BLaER1 (cell line): ENCODE measurements at regions not wholly inside any gene's neighbourhood (a gene's known extent, or its start where the extent isn't known, plus 50 kb on each side); places are given as distances from the start of the nearest gene placed in this dataset.

Experiments used
- H3K27ac ChIP-seq: shearing (Covaris generic); formaldehyde crosslinking; 2 replicates; pipeline ENCODE4 v1.8.1; 2022
- H3K27me3 ChIP-seq: shearing (Covaris generic); formaldehyde crosslinking; 2 replicates; pipeline ENCODE4 v1.8.1; 2022
- H3K36me3 ChIP-seq: shearing (Covaris generic); formaldehyde crosslinking; 2 replicates; pipeline ENCODE4 v1.8.1; 2022
- H3K4me1 ChIP-seq: shearing (Covaris generic); formaldehyde crosslinking; 2 replicates; pipeline ENCODE4 v1.8.1; 2022
- H3K4me2 ChIP-seq: shearing (Covaris generic); formaldehyde crosslinking; 2 replicates; pipeline ENCODE4 v1.8.1; 2022
- H3K4me3 ChIP-seq: shearing (Covaris generic); formaldehyde crosslinking; 2 replicates; pipeline ENCODE4 v1.8.1; 2022
- H3K9ac ChIP-seq: shearing (Covaris generic); formaldehyde crosslinking; 2 replicates; pipeline ENCODE4 v1.8.1; 2022
- H3K9me3 ChIP-seq: shearing (Covaris generic); formaldehyde crosslinking; 2 replicates; pipeline ENCODE4 v1.8.1; 2022
- H4K20me1 ChIP-seq: shearing (Covaris generic); formaldehyde crosslinking; 2 replicates; pipeline ENCODE4 v1.8.1; 2022
- Cebpa-rat ChIP-seq: shearing (Covaris generic); IDR thresholded peaks from 2 replicates; pipeline ENCODE4 v1.8.1; 2022

GRCh38 chr11:26837154-26837553 lies 115.3 kb upstream of the SLC5A12 start:
- no peak for TF ChIP-seq Cebpa-rat
- no peak overlapping the region for H3K4me2 ChIP-seq
- no peaks in the 10 kb centered on the region for H3K4me1 ChIP-seq
- H3K36me3 ChIP-seq: no peaks in the 10 kb centered on the region
- H3K27me3 ChIP-seq: no peaks in the 10 kb centered on the region
- H3K9me3 ChIP-seq: no peaks in the 10 kb centered on the region
- H3K27ac ChIP-seq: no peak overlapping the region
- no peaks in the 10 kb centered on the region for H4K20me1 ChIP-seq
- H3K9ac ChIP-seq: no peak overlapping the region
- H3K4me3 ChIP-seq: no peak overlapping the region

GRCh38 chr11:26839911-26840698 lies 118.2 kb upstream of the SLC5A12 start:
- Histone ChIP-seq H3K27ac (no peak overlapping the region), H3K4me2 (no peak overlapping the region), H3K9me3 (no peaks in the 10 kb centered on the region), H4K20me1 (no peaks in the 10 kb centered on the region), H3K4me3 (no peak overlapping the region), H3K36me3 (no peaks in the 10 kb centered on the region), H3K27me3 (no peaks in the 10 kb centered on the region), H3K9ac (no peak overlapping the region), H3K4me1 (no peaks in the 10 kb centered on the region)
- TF ChIP-seq Cebpa-rat: no peak

GRCh38 chr11:26841818-26842473 lies 120.1 kb upstream of the SLC5A12 start:
- Histone ChIP-seq H4K20me1 (no peaks in the 10 kb centered on the region), H3K36me3 (no peaks in the 10 kb centered on the region), H3K4me1 (no peaks in the 10 kb centered on the region), H3K9ac (no peak overlapping the region), H3K27me3 (no peaks in the 10 kb centered on the region), H3K9me3 (no peaks in the 10 kb centered on the region), H3K4me3 (no peak overlapping the region), H3K27ac (no peak overlapping the region), H3K4me2 (no peak overlapping the region)
- TF ChIP-seq Cebpa-rat: no peak

GRCh38 chr11:26842478-26843282 lies 120.8 kb upstream of the SLC5A12 start:
- Histone ChIP-seq H3K36me3 (no peaks in the 10 kb centered on the region), H3K27me3 (no peaks in the 10 kb centered on the region), H4K20me1 (no peaks in the 10 kb centered on the region), H3K9me3 (no peaks in the 10 kb centered on the region), H3K4me3 (no peak overlapping the region), H3K4me2 (no peak overlapping the region), H3K27ac (no peak overlapping the region), H3K4me1 (no peaks in the 10 kb centered on the region), H3K9ac (no peak overlapping the region)
- no peak for TF ChIP-seq Cebpa-rat

- no peak overlapping the region for H3K4me3 ChIP-seq
- no peaks in the 10 kb centered on the region for H3K4me1 ChIP-seq
- H3K4me2 ChIP-seq: no peak overlapping the region
- no peaks in the 10 kb centered on the region for H3K27me3 ChIP-seq
- H3K9ac ChIP-seq: no peak overlapping the region
- H3K27ac ChIP-seq: no peak overlapping the region
- H4K20me1 ChIP-seq: no peaks in the 10 kb centered on the region
- H3K9me3 ChIP-seq: no peaks in the 10 kb centered on the region
- no peaks in the 10 kb centered on the region for H3K36me3 ChIP-seq
- no peak for TF ChIP-seq Cebpa-rat
Measured at GRCh38 chr11:26843539-26843938, 121.7 kb upstream of the SLC5A12 start.

- Histone ChIP-seq H3K4me1 (no peaks in the 10 kb centered on the region), H3K27me3 (no peaks in the 10 kb centered on the region), H3K9me3 (no peaks in the 10 kb centered on the region), H3K27ac (no peak overlapping the region), H3K36me3 (no peaks in the 10 kb centered on the region), H3K4me3 (no peak overlapping the region), H3K4me2 (no peak overlapping the region), H4K20me1 (no peaks in the 10 kb centered on the region), H3K9ac (no peak overlapping the region)
- no peak for TF ChIP-seq Cebpa-rat
Measured at GRCh38 chr11:26844963-26845362, 123.1 kb upstream of the SLC5A12 start.

GRCh38 chr11:26846227-26846626 lies 124.4 kb upstream of the SLC5A12 start:
- no peaks in the 10 kb centered on the region for H3K27me3 ChIP-seq
- no peak overlapping the region for H3K9ac ChIP-seq
- H3K9me3 ChIP-seq: no peaks in the 10 kb centered on the region
- no peak overlapping the region for H3K4me2 ChIP-seq
- TF ChIP-seq Cebpa-rat: no peak
- no peaks in the 10 kb centered on the region for H3K36me3 ChIP-seq
- H3K27ac ChIP-seq: no peak overlapping the region
- H4K20me1 ChIP-seq: no peaks in the 10 kb centered on the region
- H3K4me3 ChIP-seq: no peak overlapping the region
- H3K4me1 ChIP-seq: no peaks in the 10 kb centered on the region

- no peaks in the 10 kb centered on the region for H3K4me1 ChIP-seq
- no peak overlapping the region for H3K9ac ChIP-seq
- H3K36me3 ChIP-seq: no peaks in the 10 kb centered on the region
- H4K20me1 ChIP-seq: no peaks in the 10 kb centered on the region
- H3K4me3 ChIP-seq: no peak overlapping the region
- no peak for TF ChIP-seq Cebpa-rat
- no peaks in the 10 kb centered on the region for H3K9me3 ChIP-seq
- H3K27ac ChIP-seq: no peak overlapping the region
- no peak overlapping the region for H3K4me2 ChIP-seq
- H3K27me3 ChIP-seq: no peaks in the 10 kb centered on the region
Measured at GRCh38 chr11:26847459-26847858, 125.6 kb upstream of the SLC5A12 start.

- Histone ChIP-seq H4K20me1 (no peaks in the 10 kb centered on the region), H3K4me1 (no peaks in the 10 kb centered on the region), H3K9me3 (no peaks in the 10 kb centered on the region), H3K4me3 (no peak overlapping the region), H3K27me3 (no peaks in the 10 kb centered on the region), H3K36me3 (no peaks in the 10 kb centered on the region), H3K9ac (no peak overlapping the region), H3K4me2 (no peak overlapping the region), H3K27ac (no peak overlapping the region)
- TF ChIP-seq Cebpa-rat: no peak
Measured at GRCh38 chr11:26847977-26848376, 126.1 kb upstream of the SLC5A12 start.

- H3K9me3 ChIP-seq: no peaks in the 10 kb centered on the region
- H3K9ac ChIP-seq: no peak overlapping the region
- no peaks in the 10 kb centered on the region for H3K4me1 ChIP-seq
- no peaks in the 10 kb centered on the region for H3K36me3 ChIP-seq
- no peaks in the 10 kb centered on the region for H3K27me3 ChIP-seq
- H3K4me3 ChIP-seq: no peak overlapping the region
- H4K20me1 ChIP-seq: no peaks in the 10 kb centered on the region
- TF ChIP-seq Cebpa-rat: no peak
- H3K27ac ChIP-seq: no peak overlapping the region
- no peak overlapping the region for H3K4me2 ChIP-seq
Measured at GRCh38 chr11:26849036-26849435, 127.2 kb upstream of the SLC5A12 start.
